HEK293T (cell line): ENCODE measurements at regions not wholly inside any gene's neighbourhood (a gene's known extent, or its start where the extent isn't known, plus 50 kb on each side); places are given as distances from the start of the nearest gene placed in this dataset.

Source experiments
- BHLHE40 ChIP-seq: fragments of 450-650 bp; IDR thresholded peaks from 2 replicates; pipeline ENCODE4 v1.6.1; 2016; ENCODE audit warnings: mild to moderate bottlenecking, moderate library complexity, borderline replicate concordance
- FOXA1 ChIP-seq: fragments of 450-650 bp; IDR thresholded peaks from 2 replicates; pipeline ENCODE4 v1.6.1; 2016; ENCODE audit warnings: mild to moderate bottlenecking
- FOXK2 ChIP-seq: fragments of 450-650 bp; IDR thresholded peaks from 2 replicates; pipeline ENCODE4 v1.6.1; 2016; ENCODE audit warnings: mild to moderate bottlenecking
- HDGF ChIP-seq: fragments of 450-650 bp; IDR thresholded peaks from 2 replicates; pipeline ENCODE4 v1.6.1; 2017; ENCODE audit warnings: antibody characterized with exemption, borderline replicate concordance

DNA sequence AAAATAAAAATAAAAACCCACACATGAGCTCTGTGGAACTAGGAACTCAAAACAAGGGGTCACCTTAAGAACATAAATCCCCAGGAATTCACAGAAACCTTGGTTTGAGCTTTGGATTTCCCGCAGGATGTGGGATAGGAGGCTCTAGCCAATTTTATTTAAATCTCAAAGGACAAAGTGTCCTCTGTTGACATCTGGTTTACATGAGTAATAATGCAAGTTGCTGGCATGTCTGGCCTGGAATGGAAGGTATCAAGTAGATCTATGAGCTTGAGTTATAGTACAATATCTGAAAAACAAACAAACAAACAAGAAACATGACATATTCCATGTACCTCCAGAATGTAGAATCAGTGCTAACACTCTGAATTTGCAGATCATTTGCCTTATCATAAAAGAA, 94.2 kb upstream of the SLIT3 start:
- TF ChIP-seq HDGF, result no peak
- TF ChIP-seq FOXK2, result no peak
- no peak for TF ChIP-seq BHLHE40
- TF ChIP-seq FOXA1, result no peak
